B cell (primary cell): ENCODE measurements at regions not wholly inside any gene's neighbourhood (a gene's known extent, or its start where the extent isn't known, plus 50 kb on each side); places are given as distances from the start of the nearest gene placed in this dataset.

Experiments
- ATAC-seq: fragments of 200-7000 bp; cut with Tn5 transposase; one replicate; pipeline ENCODE4 v1.10.0; 2021; ENCODE audit warnings: low read depth, mild to moderate bottlenecking, moderate number of reproducible peaks, moderate library complexity
- CTCF ChIA-PET: fragments of 350-600 bp; sonication (Branson Sonifier 250); formaldehyde crosslinking; loops from one replicate; lab custom pipeline; 2021; ENCODE audit warnings: antibody characterized with exemption, inconsistent platforms; lab: Charles Lee
- POLR2A ChIA-PET: fragments of 350-600 bp; sonication (Branson Sonifier 250); formaldehyde crosslinking; loops from one replicate; lab custom pipeline; 2021; ENCODE audit warnings: antibody characterized with exemption; lab: Charles Lee
- DNase-seq: peaks from one replicate; pipeline ENCODE4 v3.0.0; 2013
- H2AFZ ChIP-seq: 2 replicates; pipeline ENCODE4 v1.6.1; 2012; ENCODE audit warnings: mild to moderate bottlenecking, low read depth, low read length; ENCODE audit not compliant: insufficient read depth, poor library complexity, severe bottlenecking
- H3K27ac ChIP-seq, 2 donors: 1 replicate in 1 of 2; 2 replicates in 1 of 2; pipeline ENCODE4 v1.5.1; 2012 to 2013; ENCODE audit warnings: low read length in 2 of 2, mild to moderate bottlenecking in 2 of 2, moderate library complexity in 1 of 2
- H3K27me3 ChIP-seq, 4 experiments: fragments of 200-600 bp in 1 of 4; sonication (generic) in 1 of 4; replicated peaks in 1 of 4; 1 replicate in 2 of 4; 2 replicates in 2 of 4; pipeline versions ENCODE4 v1.6.1 to v1.7.0; 2013 to 2016; ENCODE audit warnings: low read length in 3 of 4, mild to moderate bottlenecking in 2 of 4, mixed read lengths in 1 of 4, moderate library complexity in 1 of 4; ENCODE audit not compliant: insufficient read depth in 4 of 4, control insufficient read depth in 3 of 4; ENCODE audit errors: control extremely low read depth in 1 of 4
- H3K36me3 ChIP-seq, 2 experiments: replicated peaks in 1 of 2; 1 replicate in 1 of 2; 2 replicates in 1 of 2; pipeline versions ENCODE4 v1.6.1 to v1.7.1; 2013; ENCODE audit warnings: low read length in 1 of 2; ENCODE audit not compliant: insufficient read depth in 2 of 2, control insufficient read depth in 1 of 2; ENCODE audit errors: control extremely low read depth in 1 of 2, extremely low read depth in 1 of 2
- H3K4me1 ChIP-seq, 2 donors: fragments of 200-600 bp in 1 of 2; sonication (generic) in 1 of 2; 1 replicate in 1 of 2; 2 replicates in 1 of 2; pipeline versions ENCODE4 v1.5.1 to v1.6.1; 2013 to 2017; ENCODE audit warnings: low read length in 2 of 2; ENCODE audit not compliant: control insufficient read depth in 2 of 2, insufficient read depth in 2 of 2
- H3K4me2 ChIP-seq: replicated peaks from 2 replicates; pipeline ENCODE3; 2012; ENCODE audit warnings: mild to moderate bottlenecking, low read depth, low read length; ENCODE audit not compliant: poor library complexity, severe bottlenecking
- H3K4me3 ChIP-seq, 5 experiments: fragments of 200-600 bp in 1 of 5; sonication (generic) in 1 of 5; 1 replicate in 3 of 5; 2 replicates in 2 of 5; pipeline versions ENCODE4 v1.5.1 to v1.7.0; 2011 to 2016; ENCODE audit warnings: low read length in 4 of 5, mild to moderate bottlenecking in 4 of 5, low read depth in 2 of 5, control low read depth in 1 of 5, moderate library complexity in 1 of 5; ENCODE audit not compliant: insufficient read depth in 1 of 5; ENCODE audit errors: control extremely low read depth in 1 of 5, extremely low read depth in 1 of 5
- H3K79me2 ChIP-seq: fragments of 200-600 bp; sonication (generic); one replicate; pipeline ENCODE4 v1.6.0; 2016; ENCODE audit warnings: low read length; ENCODE audit not compliant: control insufficient read depth, insufficient read depth
- H3K9ac ChIP-seq: fragments of 200-600 bp; sonication (generic); 2 replicates; pipeline ENCODE4 v1.6.1; 2017; ENCODE audit warnings: mild to moderate bottlenecking, low read length, moderate library complexity
- H3K9me3 ChIP-seq, 3 donors: one replicate each; pipeline versions ENCODE4 v1.6.1 to v1.7.1; 2013; ENCODE audit warnings: low read length in 2 of 3; ENCODE audit not compliant: control insufficient read depth in 2 of 3, insufficient read depth in 1 of 3; ENCODE audit errors: control extremely low read depth in 1 of 3
- H4K20me1 ChIP-seq: 2 replicates; pipeline ENCODE4 v1.6.0; 2012; ENCODE audit warnings: mild to moderate bottlenecking, low read length; ENCODE audit not compliant: insufficient read depth, control insufficient read depth, poor library complexity, severe bottlenecking
- H3K27ac Mint-ChIP-seq: one replicate; pipeline ENCODE4 v1.8.0; 2021; ENCODE audit warnings: mixed read lengths
- H3K27me3 Mint-ChIP-seq: one replicate; pipeline ENCODE4 v1.8.0; 2021; ENCODE audit warnings: mixed read lengths
- H3K4me1 Mint-ChIP-seq: one replicate; pipeline ENCODE4 v1.8.0; 2021; ENCODE audit warnings: mixed read lengths
- H3K4me3 Mint-ChIP-seq: one replicate; pipeline ENCODE4 v1.8.0; 2021; ENCODE audit warnings: mixed read lengths
- H3K9me3 Mint-ChIP-seq: one replicate; pipeline ENCODE4 v1.8.0; 2022; ENCODE audit warnings: mixed read lengths; ENCODE audit not compliant: insufficient read depth
- EZH2 ChIP-seq: IDR thresholded peaks from 2 replicates; pipeline ENCODE4 v1.6.1; 2012; ENCODE audit warnings: borderline replicate concordance, low read depth, mild to moderate bottlenecking, moderate library complexity, low read length; ENCODE audit not compliant: insufficient read depth, poor library complexity, severe bottlenecking
- WGBS: methylation state at CpG from one replicate; pipeline ENCODE4 v1.1.5; 2013; ENCODE audit warnings: missing lambda C conversion rate; ENCODE audit not compliant: insufficient coverage; 5-methylcytosine and 5-hydroxymethylcytosine counted together
- intact Hi-C: fragments of 100-400 bp; cut with micrococcal nuclease; formaldehyde crosslinking; loops from one replicate; pipeline ENCODE4 v1.10.0; 2022
- TF ChIP-seq, protein P1 (sequence below): fragments of 200-600 bp; IDR thresholded peaks from one replicate; pipeline ENCODE4 v1.8.0; 2022; ENCODE audit warnings: antibody characterized with exemption, mild to moderate bottlenecking

DNA sequence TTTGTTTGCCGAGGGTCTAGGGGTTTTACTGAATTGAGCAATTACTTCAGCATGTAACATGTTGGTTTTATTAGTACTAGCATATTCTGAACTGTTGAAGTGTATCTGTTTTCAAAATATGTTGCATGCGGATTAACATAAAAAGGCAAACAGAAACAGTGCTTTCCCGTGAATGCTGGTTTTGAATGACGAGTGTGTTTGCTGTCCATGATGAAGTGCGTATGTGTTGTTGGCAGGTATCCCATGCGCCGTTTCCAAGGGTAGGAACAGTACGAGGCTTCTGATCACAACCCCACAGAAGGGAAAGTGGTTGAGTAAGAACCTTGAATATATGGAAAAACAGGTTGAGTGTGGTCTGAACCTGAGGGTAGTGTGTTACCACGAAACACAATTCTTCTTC, 232.9 kb downstream of the SAMD5 start:
- no peaks in the 10 kb centered on the region for H4K20me1 ChIP-seq
- TF ChIP-seq, protein P1, sequence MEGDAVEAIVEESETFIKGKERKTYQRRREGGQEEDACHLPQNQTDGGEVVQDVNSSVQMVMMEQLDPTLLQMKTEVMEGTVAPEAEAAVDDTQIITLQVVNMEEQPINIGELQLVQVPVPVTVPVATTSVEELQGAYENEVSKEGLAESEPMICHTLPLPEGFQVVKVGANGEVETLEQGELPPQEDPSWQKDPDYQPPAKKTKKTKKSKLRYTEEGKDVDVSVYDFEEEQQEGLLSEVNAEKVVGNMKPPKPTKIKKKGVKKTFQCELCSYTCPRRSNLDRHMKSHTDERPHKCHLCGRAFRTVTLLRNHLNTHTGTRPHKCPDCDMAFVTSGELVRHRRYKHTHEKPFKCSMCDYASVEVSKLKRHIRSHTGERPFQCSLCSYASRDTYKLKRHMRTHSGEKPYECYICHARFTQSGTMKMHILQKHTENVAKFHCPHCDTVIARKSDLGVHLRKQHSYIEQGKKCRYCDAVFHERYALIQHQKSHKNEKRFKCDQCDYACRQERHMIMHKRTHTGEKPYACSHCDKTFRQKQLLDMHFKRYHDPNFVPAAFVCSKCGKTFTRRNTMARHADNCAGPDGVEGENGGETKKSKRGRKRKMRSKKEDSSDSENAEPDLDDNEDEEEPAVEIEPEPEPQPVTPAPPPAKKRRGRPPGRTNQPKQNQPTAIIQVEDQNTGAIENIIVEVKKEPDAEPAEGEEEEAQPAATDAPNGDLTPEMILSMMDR, result no peak
- TF ChIP-seq EZH2, result no peak
- no peak for DNase-seq
- H3K9ac ChIP-seq, result no peak overlapping the region
- no peaks in the 10 kb centered on the region for H3K9me3 ChIP-seq
- Mint-ChIP-seq H3K4me1 (no peaks in the 10 kb centered on the region), H3K27ac (no peak overlapping the region), H3K9me3 (no peaks in the 10 kb centered on the region), H3K4me3 (no peak overlapping the region), H3K27me3 (no peaks in the 10 kb centered on the region)
- ATAC-seq, result no peak
- no peak overlapping the region for H3K4me3 ChIP-seq
- H3K4me2 ChIP-seq, result no peak overlapping the region
- WGBS, result 95% methylated on average over 7 of the region's 9 CpGs
- CTCF ChIA-PET, result no interaction called here
- intact Hi-C loops, result no loop called here
- no peak overlapping the region for H3K27ac ChIP-seq
- H3K36me3 ChIP-seq, result no peaks in the 10 kb centered on the region
- H3K4me1 ChIP-seq, result no peaks in the 10 kb centered on the region
- POLR2A ChIA-PET, result no interaction called here
- no peak overlapping the region for H2AFZ ChIP-seq
- H3K27me3 ChIP-seq, result no peaks in the 10 kb centered on the region
- no peaks in the 10 kb centered on the region for H3K79me2 ChIP-seq

DNA sequence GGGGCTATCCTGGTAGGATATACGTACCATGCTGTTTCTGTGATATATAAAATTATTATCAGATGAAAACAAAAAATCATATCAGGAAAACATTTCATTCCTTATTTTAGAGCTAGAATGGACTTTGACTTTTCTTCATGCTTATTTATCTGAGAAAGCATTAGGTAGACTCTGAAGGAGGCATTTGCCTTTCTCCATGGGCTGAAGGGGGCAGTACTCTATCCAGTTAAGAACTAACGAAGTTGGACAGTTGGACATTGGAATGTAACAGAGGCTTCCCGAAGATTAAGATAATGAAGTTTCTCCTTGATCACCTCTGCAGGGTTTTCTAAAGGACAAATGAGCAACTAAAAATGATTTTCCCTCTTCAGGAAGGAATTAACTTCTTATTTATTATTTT, 233.9 kb downstream of the SAMD5 start:
- H3K36me3 ChIP-seq, result no peaks in the 10 kb centered on the region
- POLR2A ChIA-PET, result no interaction called here
- DNase-seq, result no peak

More for the DNA sequence above, 233.9 kb downstream of the SAMD5 start:
- no peaks in the 10 kb centered on the region for H3K9me3 ChIP-seq
- TF ChIP-seq, protein P1, result no peak
- TF ChIP-seq EZH2, result no peak
- H3K27me3 ChIP-seq, result no peaks in the 10 kb centered on the region
- Mint-ChIP-seq H3K27ac (no peak overlapping the region), H3K4me1 (no peaks in the 10 kb centered on the region), H3K27me3 (no peaks in the 10 kb centered on the region), H3K4me3 (no peak overlapping the region), H3K9me3 (no peaks in the 10 kb centered on the region)
- H3K79me2 ChIP-seq, result no peaks in the 10 kb centered on the region
- no peak overlapping the region for H3K9ac ChIP-seq
- ATAC-seq, result no peak
- no peak overlapping the region for H3K4me3 ChIP-seq
- WGBS, result no CpG with 5 or more reads among the region's 3 CpGs
- CTCF ChIA-PET, result no interaction called here
- H3K4me2 ChIP-seq, result no peak overlapping the region
- no peaks in the 10 kb centered on the region for H4K20me1 ChIP-seq
- H2AFZ ChIP-seq, result no peak overlapping the region
- no peak overlapping the region for H3K27ac ChIP-seq
- H3K4me1 ChIP-seq, result no peaks in the 10 kb centered on the region
- intact Hi-C loops, result no loop called here
